Iris pigment epithelial cell (primary cell): ENCODE measurements at regions not wholly inside any gene's neighbourhood (a gene's known extent, or its start where the extent isn't known, plus 50 kb on each side); places are given as distances from the start of the nearest gene placed in this dataset.
"Not testable (repeated sequence)": the region's sequence is repeated elsewhere in the genome, so short reads cannot be mapped to it uniquely, and the experiment has no call there.

ENCODE experiments used
- DNase-seq: peaks from one replicate; pipeline ENCODE4 v3.0.0-alpha.2; 2011; ENCODE audit warnings: low read depth

DNA sequence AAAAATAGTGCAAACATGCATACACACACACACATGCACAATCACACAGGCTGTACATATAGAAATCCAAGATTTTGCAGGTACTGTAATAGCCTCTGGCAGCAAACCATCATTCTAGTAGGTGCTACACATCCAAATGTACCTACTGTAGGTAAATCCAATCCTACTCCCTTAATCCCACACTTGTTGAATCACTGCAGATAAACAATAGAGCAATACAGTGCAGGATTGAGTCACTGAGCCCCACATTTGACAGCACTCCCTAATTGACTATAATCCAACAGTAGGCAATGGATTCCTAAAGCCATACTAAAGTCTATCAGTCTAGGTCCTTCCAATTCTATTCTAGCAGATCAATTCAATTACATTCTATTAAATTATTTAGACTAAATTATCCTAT is 1640.5 kb upstream of the CDH9 start:
- DNase-seq = no peak

- no peak for DNase-seq
Measured at GRCh38 chr5:28666110-28666509, 1627.7 kb upstream of the CDH9 start.

DNA sequence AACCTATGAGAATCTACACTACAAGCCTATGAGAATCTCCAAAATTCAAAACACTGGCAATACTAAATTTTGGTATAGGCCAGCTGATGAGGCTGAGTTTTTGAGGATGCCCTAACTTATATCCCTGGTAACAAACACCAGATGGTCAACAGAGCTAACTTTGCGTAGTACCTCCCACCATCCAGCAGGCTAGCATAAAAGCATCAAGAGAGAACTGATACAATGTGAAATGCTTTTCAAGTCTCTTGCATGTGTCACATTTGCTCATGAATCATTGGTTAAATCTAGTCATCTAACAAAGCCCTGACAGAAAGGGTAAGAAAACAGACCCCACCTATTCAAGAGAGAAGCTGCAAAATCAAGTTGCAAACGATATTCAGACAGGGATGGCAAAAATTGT is 1609.7 kb upstream of the CDH9 start:
- DNase-seq = peak; percentile 42

GRCh38 chr5:28632607-28633006 is 1594.2 kb upstream of the CDH9 start:
- no peak for DNase-seq

- no peak for DNase-seq
Measured at GRCh38 chr5:28603869-28604268, 1565.5 kb upstream of the CDH9 start.

DNA sequence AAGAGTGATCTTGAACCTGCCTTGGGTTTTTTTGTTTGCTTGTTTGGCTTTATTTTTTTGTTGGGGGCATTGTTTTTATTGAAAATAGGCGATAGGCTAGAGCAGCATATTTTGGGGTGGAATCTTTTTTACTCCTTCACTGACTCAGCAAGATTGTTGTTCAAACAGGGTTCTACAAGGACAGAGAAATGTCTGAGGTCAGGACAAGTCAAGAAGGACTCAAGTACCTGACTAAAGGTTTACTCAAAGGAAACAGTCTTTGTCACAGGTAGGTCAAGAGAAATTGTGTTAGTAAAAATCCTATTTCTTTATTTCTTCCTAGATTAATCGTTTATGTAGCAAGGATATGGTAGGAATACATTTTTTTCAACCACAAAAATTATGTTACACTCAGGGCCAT is 1564.0 kb upstream of the CDH9 start:
- DNase-seq = no peak

DNA sequence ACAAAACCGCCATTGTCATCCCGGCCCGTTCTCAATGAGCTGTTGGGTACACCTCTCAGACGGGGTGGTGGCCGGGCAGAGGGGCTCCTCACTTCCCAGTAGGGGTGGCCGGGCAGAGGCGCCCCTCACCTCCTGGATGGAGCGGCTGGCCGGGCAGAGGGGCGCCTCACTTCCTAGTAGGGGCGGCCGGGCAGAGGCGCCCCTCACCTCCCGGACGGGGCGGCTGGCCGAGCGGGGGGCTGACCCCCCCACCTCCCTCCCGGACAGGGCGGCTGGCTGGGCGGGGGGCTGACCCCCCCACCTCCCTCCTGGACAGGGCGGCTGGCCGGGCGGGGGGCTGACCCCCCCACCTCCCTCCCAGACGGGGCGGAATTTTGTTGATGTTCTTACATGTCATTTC is 1558.3 kb upstream of the CDH9 start:
- not testable (repeated sequence) for DNase-seq

DNA sequence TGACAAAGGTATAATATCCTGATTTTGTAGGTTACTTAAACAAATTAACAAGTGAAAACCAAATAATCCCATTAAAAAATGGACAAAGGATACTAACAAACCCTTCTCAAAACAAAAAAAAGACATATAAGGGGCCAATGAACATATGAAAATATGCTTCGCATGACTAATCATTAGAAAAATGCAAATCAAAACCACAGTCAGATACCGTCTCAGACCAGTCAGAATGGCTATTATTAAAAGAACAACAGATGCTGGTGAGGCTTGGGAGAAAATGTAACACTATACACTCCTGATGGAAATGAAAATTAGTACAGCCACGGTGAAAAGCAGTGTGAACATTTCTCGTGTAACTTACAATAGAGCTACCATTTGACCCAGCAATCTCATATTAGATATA is 1542.2 kb upstream of the CDH9 start:
- peak; percentile 85 for DNase-seq

DNA sequence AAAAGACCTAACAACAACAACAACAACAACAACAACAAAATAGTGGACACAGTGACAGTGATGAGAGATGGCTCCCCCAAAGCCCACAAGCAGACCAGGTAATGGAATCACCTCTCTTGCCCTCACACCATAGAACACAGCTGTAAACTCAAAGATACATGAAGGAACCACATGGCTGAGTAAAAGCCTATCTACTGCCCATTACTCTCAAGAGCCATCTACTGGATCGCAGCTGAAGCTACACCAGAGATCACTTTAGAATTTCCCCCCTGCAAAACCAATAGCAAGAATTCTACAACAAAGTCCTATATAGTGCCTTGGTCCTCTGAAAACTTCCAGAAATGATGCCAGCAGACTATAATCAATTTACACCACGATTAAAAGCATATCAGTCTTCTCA is 1537.6 kb upstream of the CDH9 start:
- DNase-seq = peak; percentile 64

- DNase-seq = no peak
Measured at GRCh38 chr5:28575368-28575767, 1537.0 kb upstream of the CDH9 start.

DNA sequence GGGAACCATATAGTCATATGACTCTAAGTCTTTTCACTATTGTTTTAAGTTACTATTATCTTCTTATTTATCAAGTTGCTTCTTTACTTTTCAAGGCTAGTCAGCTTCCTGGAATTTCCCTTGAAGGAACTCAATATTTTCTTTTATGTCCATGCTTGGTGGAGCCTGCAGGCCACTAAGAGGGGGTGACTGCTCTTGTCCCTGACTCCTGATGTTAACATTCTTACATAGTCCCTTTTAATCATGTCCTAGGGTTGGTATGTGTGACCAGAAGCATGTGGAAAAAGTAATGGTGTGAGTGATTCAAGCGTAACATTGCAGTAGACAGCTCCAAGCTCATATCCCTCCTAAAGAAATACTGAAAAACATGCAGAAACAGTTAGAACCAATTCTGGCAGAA is 1536.2 kb upstream of the CDH9 start:
- no peak for DNase-seq

DNA sequence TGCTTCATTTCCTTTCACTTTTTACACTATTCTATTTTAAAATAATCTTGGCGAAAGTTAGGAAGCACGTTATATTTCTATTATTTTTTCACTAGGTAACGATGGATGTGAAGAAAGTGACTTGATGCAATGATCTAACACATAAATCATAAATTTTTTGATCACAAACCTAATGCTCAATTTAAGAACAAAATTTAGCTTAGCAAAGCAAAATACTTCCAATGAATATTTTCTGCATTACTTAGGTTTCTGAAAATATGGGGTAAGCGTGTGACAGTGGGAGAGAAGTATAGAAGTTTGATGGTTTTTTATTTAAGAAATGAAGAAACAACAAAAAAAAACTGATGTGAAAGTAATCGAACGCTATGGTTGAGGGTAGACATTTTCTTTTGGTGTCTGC is 1528.7 kb upstream of the CDH9 start:
- DNase-seq = no peak

DNA sequence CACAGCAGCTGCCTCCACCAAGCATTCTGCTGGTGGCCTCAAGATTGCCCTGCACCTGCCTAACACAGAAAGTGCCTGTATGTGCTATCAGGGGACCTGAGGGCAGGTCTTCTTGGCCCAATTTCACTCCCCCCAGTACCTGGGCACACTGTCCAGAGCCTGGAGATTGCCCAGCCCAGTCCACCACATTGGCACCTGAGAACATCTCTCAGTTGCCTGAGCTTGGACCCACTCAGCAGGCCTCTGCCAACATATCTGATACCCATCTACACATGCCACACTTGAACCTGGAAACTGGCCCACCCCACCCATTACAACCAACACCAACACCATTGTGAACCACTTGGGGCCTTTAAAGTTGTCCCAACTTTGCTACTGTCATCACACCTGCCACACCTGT is 1523.1 kb upstream of the CDH9 start:
- no peak for DNase-seq

DNA sequence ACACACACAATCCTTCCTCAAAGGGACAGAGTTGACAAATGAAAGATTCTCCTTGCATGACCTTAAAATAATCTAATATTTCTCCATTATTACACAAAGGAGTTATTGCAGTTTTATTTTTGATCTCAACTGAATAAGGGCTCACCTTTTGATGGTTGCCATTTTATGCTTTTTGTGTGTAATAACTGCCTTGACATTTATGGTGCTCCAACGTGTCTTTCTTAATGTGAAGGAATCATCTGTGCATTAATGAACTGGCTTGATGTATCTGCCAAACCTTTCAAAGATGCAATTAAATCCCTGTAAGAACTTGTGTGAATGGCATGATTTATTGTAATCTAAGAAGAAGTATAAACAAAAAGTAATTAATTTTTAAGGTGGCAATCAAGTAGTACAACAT is 1519.8 kb upstream of the CDH9 start:
- no peak for DNase-seq

DNA sequence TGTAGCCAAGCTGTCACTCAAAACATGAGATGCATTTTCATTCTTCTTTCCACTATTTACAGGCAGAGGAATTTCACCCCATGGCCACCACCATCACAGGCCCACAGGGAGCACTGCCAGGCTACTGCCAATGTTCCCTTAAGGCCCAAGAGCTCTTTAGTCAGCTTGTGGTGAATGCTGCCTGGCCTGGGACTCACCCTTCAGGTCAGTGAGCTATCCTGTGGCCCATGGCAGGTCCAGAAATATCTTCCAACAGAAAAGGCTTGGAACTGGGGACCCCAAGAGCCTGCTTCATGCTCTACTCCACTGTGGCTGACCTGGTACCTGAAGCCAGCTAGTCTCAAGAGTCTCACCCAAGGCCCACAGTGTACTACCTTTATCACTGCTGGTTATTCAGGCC is 1518.7 kb upstream of the CDH9 start:
- no peak for DNase-seq

- DNase-seq = no peak
Measured at GRCh38 chr5:28549588-28549987, 1511.2 kb upstream of the CDH9 start.

DNA sequence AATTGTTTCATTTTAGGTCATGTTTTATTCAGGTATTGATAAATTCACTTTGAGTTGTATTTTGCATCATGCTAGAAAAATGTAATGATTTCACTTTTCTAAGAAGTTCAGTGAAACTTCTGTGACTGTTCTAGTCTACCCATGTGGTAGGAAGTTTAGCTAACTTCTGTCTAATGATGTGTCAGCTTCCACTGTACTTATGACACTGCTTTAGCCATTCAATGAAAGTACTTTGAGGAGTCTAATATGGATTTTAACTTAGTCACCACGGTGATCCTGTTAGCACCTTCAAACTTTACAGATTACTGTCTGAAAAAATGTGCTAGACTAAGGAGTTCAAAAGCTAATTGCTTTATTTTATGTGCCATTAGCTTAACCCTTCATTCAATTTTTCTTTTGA is 1510.5 kb upstream of the CDH9 start:
- peak; percentile 54 for DNase-seq

GRCh38 chr5:28544501-28544900 is 1506.1 kb upstream of the CDH9 start:
- no peak for DNase-seq

DNA sequence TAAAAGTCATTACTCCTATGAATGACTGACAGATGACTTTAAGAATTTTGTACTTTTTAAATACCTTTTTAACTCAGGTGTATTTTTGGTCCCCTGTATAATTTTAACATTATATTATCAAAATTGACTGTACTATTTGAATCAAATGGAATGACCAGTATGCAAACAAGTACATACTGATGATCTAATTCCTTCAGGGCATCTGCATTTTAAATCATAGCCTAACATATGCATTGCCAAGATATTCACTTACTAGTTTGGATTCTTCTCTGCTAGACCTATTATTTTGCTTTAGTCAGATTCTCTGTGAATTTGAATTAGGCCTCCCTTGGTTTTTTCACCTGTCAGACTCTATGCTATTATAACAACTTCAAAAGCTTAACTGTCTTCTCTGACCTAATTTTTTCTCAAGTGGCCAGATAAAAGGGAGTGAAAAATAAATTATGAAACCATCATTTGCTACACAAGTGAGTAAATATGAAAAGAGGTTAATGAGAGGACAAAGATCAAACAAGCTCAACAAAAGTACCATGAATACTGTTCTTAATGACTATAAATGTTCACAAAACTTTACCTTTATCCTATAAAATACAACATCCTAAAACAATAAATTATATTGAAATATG is 1505.2 kb upstream of the CDH9 start:
- DNase-seq = peak; percentile 4

DNA sequence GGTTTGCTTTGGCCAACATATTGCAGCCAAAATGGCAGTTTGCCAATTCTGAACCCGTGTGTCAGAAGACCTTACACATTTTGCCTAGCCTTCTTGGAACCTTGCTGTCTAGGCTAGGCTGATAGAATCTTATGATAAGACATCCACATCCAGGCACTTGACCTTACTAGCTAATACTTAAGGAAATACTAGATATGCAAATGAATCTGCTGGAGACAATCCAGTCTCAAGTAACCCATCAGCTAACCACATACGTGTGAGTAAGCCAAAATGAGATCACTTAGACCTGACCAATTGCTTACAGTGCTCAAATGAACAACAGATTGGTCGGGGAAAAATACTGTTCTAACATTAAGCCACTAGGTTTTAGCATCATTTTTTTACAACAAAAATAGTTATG is 1504.6 kb upstream of the CDH9 start:
- DNase-seq = peak; percentile 99

DNA sequence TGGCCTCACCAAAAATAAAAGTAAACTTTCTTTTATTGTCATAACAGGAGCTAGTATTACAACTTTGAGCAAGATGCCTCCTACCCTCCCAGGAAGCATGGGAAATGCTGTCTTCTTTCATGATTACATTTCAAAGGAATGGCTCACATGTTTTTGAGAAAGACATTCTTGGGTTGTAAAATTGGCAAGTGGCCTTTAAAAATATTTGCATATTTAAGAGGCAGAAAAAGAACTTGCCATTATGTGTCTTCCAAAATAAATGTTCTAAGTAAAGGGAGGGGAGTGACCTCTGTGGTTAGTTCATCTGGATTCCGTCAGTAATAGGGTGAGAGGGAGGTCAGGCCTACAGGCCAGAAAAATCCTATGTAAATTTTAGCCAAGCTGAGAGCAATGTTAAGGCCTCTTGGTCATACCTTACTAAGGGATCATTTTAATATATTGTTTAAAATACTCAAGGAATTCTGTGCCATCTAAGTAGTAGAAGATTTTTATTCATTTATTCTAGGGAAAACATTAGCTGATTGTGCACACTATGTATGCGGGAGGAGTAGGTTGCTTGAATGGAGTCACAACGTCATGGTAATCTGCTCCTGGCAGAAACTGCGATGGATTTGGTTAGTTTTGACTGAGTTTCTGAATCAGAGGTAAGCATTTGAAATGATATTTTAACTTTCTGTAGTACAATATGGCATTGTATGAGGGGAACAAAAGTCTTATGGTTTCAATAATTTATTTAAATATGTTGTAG is 1485.7 kb upstream of the CDH9 start:
- DNase-seq = peak; percentile 99

DNA sequence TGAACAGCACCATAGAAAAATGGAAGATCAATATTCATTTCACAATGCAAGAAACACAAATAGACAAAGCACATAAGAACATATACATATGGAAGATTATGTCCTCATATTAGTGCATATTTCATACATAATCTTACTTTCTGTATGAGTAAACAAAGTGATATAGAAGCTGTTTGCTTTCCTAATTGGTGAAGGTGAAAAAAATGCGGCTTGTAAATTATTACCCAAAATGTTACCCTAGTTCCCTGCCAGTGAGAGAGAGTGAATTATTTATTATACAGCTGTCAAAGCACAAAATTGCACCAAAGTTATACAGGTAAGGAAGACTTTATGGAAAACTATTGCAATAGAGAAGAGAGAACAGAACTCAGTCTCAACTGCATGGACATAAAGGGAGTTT is 1485.0 kb upstream of the CDH9 start:
- DNase-seq = no peak

DNA sequence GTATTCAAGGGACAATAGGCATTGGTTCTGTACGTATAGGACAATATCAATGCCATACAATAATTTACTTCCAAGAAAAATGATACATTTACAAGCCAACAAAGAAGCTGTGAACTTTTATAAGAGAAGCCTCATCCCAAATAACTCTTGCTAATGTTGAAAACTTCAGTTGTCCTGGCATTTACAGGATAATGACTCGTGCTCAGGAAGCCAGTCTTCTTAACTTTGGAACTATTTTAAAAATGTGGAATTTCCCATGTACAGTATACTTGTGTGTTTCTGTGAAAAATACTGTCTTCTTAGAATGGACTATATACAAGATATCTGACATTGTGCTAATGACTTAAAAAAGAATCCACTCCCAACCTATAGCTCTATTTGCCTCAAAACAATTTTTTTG is 1479.3 kb upstream of the CDH9 start:
- peak; percentile 6 for DNase-seq

GRCh38 chr5:28516722-28517121 is 1478.3 kb upstream of the CDH9 start:
- peak; percentile 31 for DNase-seq
